ENCODE measurements at regions not wholly inside any gene's neighbourhood (a gene's known extent, or its start where the extent isn't known, plus 50 kb on each side); places are given as distances from the start of the nearest gene placed in this dataset.

GRCh38 chr6:129967427-129967826, 51.0 kb upstream of the L3MBTL3 start:
- DNase-seq (ENCODE audit: low spot score): no peak

GRCh38 chr6:129966125-129966524, 52.3 kb upstream of the L3MBTL3 start:
- DNase-seq (ENCODE audit: low spot score): no peak

- no peak for DNase-seq (ENCODE audit: low spot score)
Observed at GRCh38 chr6:129965096-129965495, 53.3 kb upstream of the L3MBTL3 start.

GRCh38 chr6:129959358-129959930, 58.9 kb upstream of the L3MBTL3 start:
- no peak for DNase-seq (ENCODE audit: low spot score)

- DNase-seq (ENCODE audit: low spot score): no peak
Observed at GRCh38 chr6:129957941-129958898, 60.2 kb upstream of the L3MBTL3 start.

GRCh38 chr6:129955584-129955983, 62.8 kb upstream of the L3MBTL3 start:
- DNase-seq (ENCODE audit: low spot score): no peak

- DNase-seq (ENCODE audit: low spot score): peak; percentile 40
Observed at GRCh38 chr6:129954749-129955431, 63.5 kb upstream of the L3MBTL3 start.

- DNase-seq (ENCODE audit: low spot score): no peak
Observed at GRCh38 chr6:129947797-129948196, 70.6 kb upstream of the L3MBTL3 start.

- DNase-seq (ENCODE audit: low spot score): peak; percentile 87
Observed at GRCh38 chr6:129946439-129947140, 71.8 kb upstream of the L3MBTL3 start.

- no peak for DNase-seq (ENCODE audit: low spot score)
Observed at GRCh38 chr6:129943637-129944271, 74.6 kb upstream of the L3MBTL3 start.

- no peak for DNase-seq (ENCODE audit: low spot score)
Observed at GRCh38 chr6:129940454-129941195, 77.8 kb upstream of the L3MBTL3 start.

GRCh38 chr6:129938249-129939020, 77.3 kb upstream of the TMEM244 start:
- DNase-seq (ENCODE audit: low spot score): no peak

GRCh38 chr6:129936329-129937165, 75.4 kb upstream of the TMEM244 start:
- DNase-seq (ENCODE audit: low spot score): peak; percentile 79

- DNase-seq (ENCODE audit: low spot score): no peak
Observed at GRCh38 chr6:129932321-129932720, 71.2 kb upstream of the TMEM244 start.

- DNase-seq (ENCODE audit: low spot score): no peak
Observed at GRCh38 chr6:129929433-129929832, 68.3 kb upstream of the TMEM244 start.

- no peak for DNase-seq (ENCODE audit: low spot score)
Observed at GRCh38 chr6:129923530-129924250, 62.6 kb upstream of the TMEM244 start.

- no peak for DNase-seq (ENCODE audit: low spot score)
Observed at GRCh38 chr6:129921169-129921817, 60.2 kb upstream of the TMEM244 start.
